Immature natural killer cell (primary cell): ENCODE measurements at regions not wholly inside any gene's neighbourhood (a gene's known extent, or its start where the extent isn't known, plus 50 kb on each side); places are given as distances from the start of the nearest gene placed in this dataset.

Experiments used
- DNase-seq, 3 donors: peaks; one replicate each; pipeline ENCODE4 v3.0.0; 2022; ENCODE audit warnings: mixed read lengths in 1 of 3
- H3K27ac Mint-ChIP-seq, 6 donors: one replicate each; pipeline ENCODE4 v1.8.0; 2020; ENCODE audit warnings: mixed read lengths in 6 of 6, mild to moderate bottlenecking in 5 of 6, inconsistent platforms in 4 of 6, moderate library complexity in 3 of 6
- H3K27me3 Mint-ChIP-seq, 3 donors: one replicate each; pipeline ENCODE4 v1.8.0; 2020 to 2021; ENCODE audit warnings: low read depth in 3 of 3, mild to moderate bottlenecking in 3 of 3, mixed read lengths in 3 of 3, moderate library complexity in 3 of 3, inconsistent platforms in 1 of 3
- H3K36me3 Mint-ChIP-seq, 3 donors: one replicate each; pipeline ENCODE4 v1.8.0; 2020; ENCODE audit warnings: mixed read lengths in 3 of 3, inconsistent platforms in 2 of 3, mild to moderate bottlenecking in 2 of 3
- H3K4me1 Mint-ChIP-seq, 2 donors: one replicate each; pipeline ENCODE4 v1.8.0; 2020; ENCODE audit warnings: inconsistent platforms in 2 of 2, mild to moderate bottlenecking in 2 of 2, mixed read lengths in 2 of 2, moderate library complexity in 1 of 2
- H3K4me3 Mint-ChIP-seq, 5 donors: one replicate each; pipeline ENCODE4 v1.8.0; 2020; ENCODE audit warnings: mild to moderate bottlenecking in 5 of 5, mixed read lengths in 5 of 5, inconsistent platforms in 3 of 5, moderate library complexity in 3 of 5
- H3K9me3 Mint-ChIP-seq, 6 donors: one replicate each; pipeline ENCODE4 v1.8.0; 2020; ENCODE audit warnings: mild to moderate bottlenecking in 6 of 6, mixed read lengths in 6 of 6, inconsistent platforms in 4 of 6, moderate library complexity in 3 of 6

- Mint-ChIP-seq H3K36me3 (no peaks in the 10 kb centered on the region), H3K9me3 (no peaks in the 10 kb centered on the region), H3K27me3 (peaks cover 0 to 3% (median 2%) of the 10 kb centered on the region in 3 donors), H3K4me3 (no peak overlapping the region), H3K4me1 (peaks cover 3 to 7% of the 10 kb centered on the region in 2 donors), H3K27ac (no peak overlapping the region)
- DNase-seq, result no peak
Observed at GRCh38 chr16:14351647-14352046, 278.4 kb downstream of the PARN start.

- H3K36me3 Mint-ChIP-seq, result no peaks in the 10 kb centered on the region
- peaks cover 3 to 7% of the 10 kb centered on the region in 2 donors for H3K4me1 Mint-ChIP-seq
- H3K27me3 Mint-ChIP-seq, result peaks cover 0 to 5% (median 2%) of the 10 kb centered on the region in 3 donors
- no peaks in the 10 kb centered on the region for H3K9me3 Mint-ChIP-seq
- no peak overlapping the region for H3K27ac Mint-ChIP-seq
- H3K4me3 Mint-ChIP-seq, result no peak overlapping the region
- DNase-seq, result no peak
Observed at GRCh38 chr16:14350626-14351025, 279.4 kb downstream of the PARN start.

- peaks cover 3 to 6% of the 10 kb centered on the region in 2 donors for H3K4me1 Mint-ChIP-seq
- H3K27ac Mint-ChIP-seq, result no peak overlapping the region
- H3K27me3 Mint-ChIP-seq, result peaks cover 0 to 4% (median 2%) of the 10 kb centered on the region in 3 donors
- DNase-seq, result no peak
- no peaks in the 10 kb centered on the region for H3K36me3 Mint-ChIP-seq
- H3K4me3 Mint-ChIP-seq, result no peak overlapping the region
- H3K9me3 Mint-ChIP-seq, result no peaks in the 10 kb centered on the region
Observed at GRCh38 chr16:14350081-14350480, 279.0 kb downstream of the MRTFB start.

GRCh38 chr16:14347706-14348105, 276.6 kb downstream of the MRTFB start:
- Mint-ChIP-seq H3K27ac (no peak overlapping the region), H3K9me3 (no peaks in the 10 kb centered on the region)

GRCh38 chr16:14346278-14347142, 275.4 kb downstream of the MRTFB start:
- H3K4me1 Mint-ChIP-seq, result no peaks in the 10 kb centered on the region
- no peaks in the 10 kb centered on the region for H3K36me3 Mint-ChIP-seq
- no peak overlapping the region for H3K4me3 Mint-ChIP-seq
- DNase-seq, result no peak
- no peaks in the 10 kb centered on the region for H3K9me3 Mint-ChIP-seq
- peaks cover 0 to 2% (median 2%) of the 10 kb centered on the region in 3 donors for H3K27me3 Mint-ChIP-seq
- H3K27ac Mint-ChIP-seq, result no peak overlapping the region

More at GRCh38 chr16:14347706-14348105, 276.6 kb downstream of the MRTFB start:
- Mint-ChIP-seq H3K27me3 (peaks cover 0 to 4% (median 2%) of the 10 kb centered on the region in 3 donors), H3K36me3 (no peaks in the 10 kb centered on the region), H3K4me3 (no peak overlapping the region), H3K4me1 (no peaks in the 10 kb centered on the region)
- no peak for DNase-seq

- Mint-ChIP-seq H3K27ac (no peak overlapping the region), H3K27me3 (peaks cover 2 to 3% (median 2%) of the 10 kb centered on the region in 3 donors)
Observed at GRCh38 chr16:14345512-14346115, 274.5 kb downstream of the MRTFB start.

GRCh38 chr16:14344945-14345344, 273.8 kb downstream of the MRTFB start:
- no peaks in the 10 kb centered on the region for H3K4me1 Mint-ChIP-seq
- H3K36me3 Mint-ChIP-seq, result no peaks in the 10 kb centered on the region
- peaks cover 0 to 3% (median 0%) of the 10 kb centered on the region in 6 donors for H3K9me3 Mint-ChIP-seq
- H3K4me3 Mint-ChIP-seq, result no peak overlapping the region
- DNase-seq, result no peak
- no peak overlapping the region for H3K27ac Mint-ChIP-seq
- H3K27me3 Mint-ChIP-seq, result peaks cover 0 to 3% (median 2%) of the 10 kb centered on the region in 3 donors

More at GRCh38 chr16:14345512-14346115, 274.5 kb downstream of the MRTFB start:
- peaks cover 0 to 2% (median 0%) of the 10 kb centered on the region in 6 donors for H3K9me3 Mint-ChIP-seq
- H3K4me3 Mint-ChIP-seq, result no peak overlapping the region
- no peak for DNase-seq
- H3K4me1 Mint-ChIP-seq, result no peaks in the 10 kb centered on the region
- H3K36me3 Mint-ChIP-seq, result no peaks in the 10 kb centered on the region

GRCh38 chr16:14344292-14344691, 273.2 kb downstream of the MRTFB start:
- H3K36me3 Mint-ChIP-seq, result no peaks in the 10 kb centered on the region
- H3K9me3 Mint-ChIP-seq, result peaks cover 0 to 3% (median 0%) of the 10 kb centered on the region in 6 donors
- H3K27me3 Mint-ChIP-seq, result peaks cover 0 to 3% (median 2%) of the 10 kb centered on the region in 3 donors
- H3K4me3 Mint-ChIP-seq, result no peak overlapping the region
- H3K4me1 Mint-ChIP-seq, result no peaks in the 10 kb centered on the region
- DNase-seq, result no peak
- H3K27ac Mint-ChIP-seq, result no peak overlapping the region

GRCh38 chr16:14341324-14342225, 270.5 kb downstream of the MRTFB start:
- DNase-seq, result no peak
- H3K9me3 Mint-ChIP-seq, result peaks cover 0 to 3% (median 0%) of the 10 kb centered on the region in 6 donors
- H3K27ac Mint-ChIP-seq, result no peak overlapping the region

GRCh38 chr16:14339694-14340093, 268.6 kb downstream of the MRTFB start:
- Mint-ChIP-seq H3K9me3 (peaks cover 0 to 3% (median 0%) of the 10 kb centered on the region in 6 donors), H3K4me1 (no peaks in the 10 kb centered on the region)

More at GRCh38 chr16:14341324-14342225, 270.5 kb downstream of the MRTFB start:
- H3K27me3 Mint-ChIP-seq, result peaks cover 0 to 3% (median 2%) of the 10 kb centered on the region in 3 donors
- no peaks in the 10 kb centered on the region for H3K4me1 Mint-ChIP-seq
- no peaks in the 10 kb centered on the region for H3K36me3 Mint-ChIP-seq
- H3K4me3 Mint-ChIP-seq, result no peak overlapping the region

GRCh38 chr16:14338969-14339368, 267.9 kb downstream of the MRTFB start:
- Mint-ChIP-seq H3K9me3 (peaks cover 0 to 3% (median 0%) of the 10 kb centered on the region in 6 donors), H3K27me3 (peaks cover 0 to 3% (median 0%) of the 10 kb centered on the region in 3 donors), H3K4me3 (no peak overlapping the region), H3K36me3 (no peaks in the 10 kb centered on the region), H3K27ac (no peak overlapping the region), H3K4me1 (no peaks in the 10 kb centered on the region)
- no peak for DNase-seq

More at GRCh38 chr16:14339694-14340093, 268.6 kb downstream of the MRTFB start:
- Mint-ChIP-seq H3K36me3 (no peaks in the 10 kb centered on the region), H3K27ac (no peak overlapping the region), H3K27me3 (peaks cover 0 to 3% (median 0%) of the 10 kb centered on the region in 3 donors), H3K4me3 (no peak overlapping the region)
- DNase-seq, result no peak

- no peaks in the 10 kb centered on the region for H3K36me3 Mint-ChIP-seq
- no peak for DNase-seq
- H3K9me3 Mint-ChIP-seq, result peaks cover 0 to 3% (median 0%) of the 10 kb centered on the region in 6 donors
- peaks cover 0 to 3% (median 0%) of the 10 kb centered on the region in 3 donors for H3K27me3 Mint-ChIP-seq
- no peaks in the 10 kb centered on the region for H3K4me1 Mint-ChIP-seq
- H3K4me3 Mint-ChIP-seq, result no peak overlapping the region
- no peak overlapping the region for H3K27ac Mint-ChIP-seq
Observed at GRCh38 chr16:14338236-14338635, 267.1 kb downstream of the MRTFB start.
